HEK293 (cell line): ENCODE measurements at regions not wholly inside any gene's neighbourhood (a gene's known extent, or its start where the extent isn't known, plus 50 kb on each side); places are given as distances from the start of the nearest gene placed in this dataset.

Experiments
- CTCF ChIA-PET: fragments of 350-600 bp; formaldehyde crosslinking; extraction: SDS; loops from one replicate; lab custom pipeline; 2021; ENCODE audit warnings: antibody characterized with exemption; lab: Yijun Ruan, JAX
- POLR2A ChIA-PET: fragments of 300-600 bp; formaldehyde crosslinking; extraction: SDS; loops from one replicate; lab custom pipeline; 2020; ENCODE audit warnings: antibody characterized with exemption, inconsistent platforms; lab: Yijun Ruan, JAX
- H3K27ac ChIP-seq: fragments of 200-500 bp; sonication (Bioruptor generic); 2 replicates; pipeline ENCODE4 v1.5.1; 2014; ENCODE audit warnings: low read depth, low read length, control low read depth, inconsistent platforms; ENCODE audit errors: extremely low read depth
- H3K36me3 ChIP-seq, 2 experiments: fragments of 200-500 bp in 1 of 2; sonication (Bioruptor generic) in 1 of 2; 1 replicate in 1 of 2; 2 replicates in 1 of 2; pipeline ENCODE4 v1.5.1; 2014 to 2017; ENCODE audit warnings: inconsistent platforms in 2 of 2, low read length in 2 of 2; ENCODE audit not compliant: control insufficient read depth in 2 of 2, insufficient read depth in 1 of 2
- H3K4me1 ChIP-seq: fragments of 200-500 bp; sonication (Bioruptor generic); 2 replicates; pipeline ENCODE4 v1.5.1; 2014; ENCODE audit warnings: mild to moderate bottlenecking, low read length, inconsistent platforms; ENCODE audit not compliant: control insufficient read depth, insufficient read depth
- H3K4me3 ChIP-seq: 2 replicates; pipeline ENCODE4 v1.5.1; 2011; ENCODE audit warnings: low read depth, mild to moderate bottlenecking, control low read depth, low read length, moderate library complexity
- H3K9me3 ChIP-seq: fragments of 200-500 bp; sonication (Bioruptor generic); 2 replicates; pipeline ENCODE4 v1.5.1; 2014; ENCODE audit warnings: low read depth, low read length, inconsistent platforms; ENCODE audit not compliant: control insufficient read depth, insufficient read depth
- GLIS1 ChIP-seq: fragments of 450-650 bp; formaldehyde crosslinking; IDR thresholded peaks from 2 replicates; pipeline ENCODE4 v1.5.1; 2016; ENCODE audit warnings: missing biosample characterization, missing genetic modification characterization
- KLF7 ChIP-seq: fragments of 450-650 bp; formaldehyde crosslinking; IDR thresholded peaks from 2 replicates; pipeline ENCODE4 v1.5.1; 2016; ENCODE audit warnings: missing biosample characterization, missing genetic modification characterization, borderline replicate concordance
- KLF9 ChIP-seq: fragments of 450-650 bp; formaldehyde crosslinking; IDR thresholded peaks from 2 replicates; pipeline ENCODE4 v1.5.1; 2016; ENCODE audit warnings: missing biosample characterization, missing genetic modification characterization, low read depth
- SP2 ChIP-seq: fragments of 450-650 bp; formaldehyde crosslinking; IDR thresholded peaks from 2 replicates; pipeline ENCODE4 v1.5.1; 2016; ENCODE audit warnings: missing biosample characterization, missing genetic modification characterization
- ZFP3 ChIP-seq: fragments of 450-650 bp; formaldehyde crosslinking; IDR thresholded peaks from 2 replicates; pipeline ENCODE4 v1.5.1; 2016; ENCODE audit warnings: low read depth, missing biosample characterization, missing genetic modification characterization
- ZIC2 ChIP-seq: fragments of 450-650 bp; formaldehyde crosslinking; IDR thresholded peaks from 2 replicates; pipeline ENCODE4 v1.5.1; 2016; ENCODE audit warnings: missing biosample characterization, missing genetic modification characterization
- ZNF114 ChIP-seq: fragments of 450-650 bp; formaldehyde crosslinking; IDR thresholded peaks from 2 replicates; pipeline ENCODE4 v1.5.0; 2017; ENCODE audit warnings: missing biosample characterization, missing genetic modification characterization
- ZNF140 ChIP-seq: fragments of 450-650 bp; formaldehyde crosslinking; IDR thresholded peaks from 2 replicates; pipeline ENCODE4 v1.5.1; 2016; ENCODE audit warnings: missing biosample characterization, missing genetic modification characterization
- ZNF16 ChIP-seq: fragments of 450-650 bp; formaldehyde crosslinking; IDR thresholded peaks from 2 replicates; pipeline ENCODE4 v1.5.1; 2016; ENCODE audit warnings: low read depth, missing biosample characterization, missing genetic modification characterization
- ZNF169 ChIP-seq: fragments of 450-650 bp; formaldehyde crosslinking; IDR thresholded peaks from 2 replicates; pipeline ENCODE4 v1.5.1; 2016; ENCODE audit warnings: missing biosample characterization, missing genetic modification characterization
- ZNF202 ChIP-seq: fragments of 450-650 bp; formaldehyde crosslinking; IDR thresholded peaks from 2 replicates; pipeline ENCODE4 v1.5.1; 2016; ENCODE audit warnings: missing biosample characterization, missing genetic modification characterization, borderline replicate concordance
- ZNF416 ChIP-seq: fragments of 450-650 bp; formaldehyde crosslinking; IDR thresholded peaks from 2 replicates; pipeline ENCODE4 v1.5.1; 2016; ENCODE audit warnings: missing biosample characterization, missing genetic modification characterization
- ZNF426 ChIP-seq: fragments of 450-650 bp; formaldehyde crosslinking; IDR thresholded peaks from 2 replicates; pipeline ENCODE4 v1.5.1; 2017; ENCODE audit warnings: missing biosample characterization, missing genetic modification characterization, mild to moderate bottlenecking, inconsistent platforms, moderate library complexity
- ZNF510 ChIP-seq: fragments of 450-650 bp; formaldehyde crosslinking; IDR thresholded peaks from 2 replicates; pipeline ENCODE4 v1.5.1; 2018; ENCODE audit warnings: mild to moderate bottlenecking, missing genetic modification characterization, missing biosample characterization; ENCODE audit not compliant: insufficient replicate concordance
- ZNF548 ChIP-seq: fragments of 450-650 bp; formaldehyde crosslinking; IDR thresholded peaks from 2 replicates; pipeline ENCODE4 v1.5.1; 2016; ENCODE audit warnings: missing biosample characterization, missing genetic modification characterization
- ZNF549 ChIP-seq: fragments of 450-650 bp; IDR thresholded peaks from 2 replicates; pipeline ENCODE4 v1.5.1; 2018; ENCODE audit warnings: missing biosample characterization, missing genetic modification characterization, mild to moderate bottlenecking, inconsistent platforms, moderate library complexity
- ZNF600 ChIP-seq: fragments of 450-650 bp; formaldehyde crosslinking; IDR thresholded peaks from 2 replicates; pipeline ENCODE4 v1.5.1; 2016; ENCODE audit warnings: missing biosample characterization, missing genetic modification characterization
- ZNF670 ChIP-seq: fragments of 450-650 bp; formaldehyde crosslinking; IDR thresholded peaks from 2 replicates; pipeline ENCODE4 v1.5.1; 2016; ENCODE audit warnings: missing biosample characterization, missing genetic modification characterization, low read depth
- ZSCAN30 ChIP-seq: fragments of 450-650 bp; IDR thresholded peaks from 2 replicates; pipeline ENCODE4 v1.5.1; 2018; ENCODE audit warnings: missing biosample characterization, mild to moderate bottlenecking, missing genetic modification characterization, moderate library complexity
- TF ChIP-seq, protein P1 (sequence below): IDR thresholded peaks from 2 replicates; pipeline ENCODE4 v1.6.1; 2011; ENCODE audit warnings: mild to moderate bottlenecking, low read depth, low read length, borderline replicate concordance
- TF ChIP-seq, protein P2 (sequence below): fragments of 450-650 bp; formaldehyde crosslinking; IDR thresholded peaks from 2 replicates; pipeline ENCODE4 v1.5.1; 2017; ENCODE audit warnings: missing biosample characterization, missing genetic modification characterization
- TF ChIP-seq, protein P3 (sequence below): fragments of 450-650 bp; formaldehyde crosslinking; conservative IDR thresholded peaks from 2 replicates; pipeline ENCODE4 v1.5.1; 2016; ENCODE audit warnings: low read depth, missing biosample characterization, missing genetic modification characterization
- TF ChIP-seq, protein P4 (sequence below): fragments of 450-650 bp; formaldehyde crosslinking; IDR thresholded peaks from 2 replicates; pipeline ENCODE4 v1.5.0; 2017; ENCODE audit warnings: missing biosample characterization, missing genetic modification characterization, borderline replicate concordance
- TF ChIP-seq, protein P5 (sequence below): fragments of 450-650 bp; IDR thresholded peaks from 2 replicates; pipeline ENCODE4 v1.5.1; 2018; ENCODE audit warnings: missing biosample characterization, mild to moderate bottlenecking, missing genetic modification characterization

DNA sequence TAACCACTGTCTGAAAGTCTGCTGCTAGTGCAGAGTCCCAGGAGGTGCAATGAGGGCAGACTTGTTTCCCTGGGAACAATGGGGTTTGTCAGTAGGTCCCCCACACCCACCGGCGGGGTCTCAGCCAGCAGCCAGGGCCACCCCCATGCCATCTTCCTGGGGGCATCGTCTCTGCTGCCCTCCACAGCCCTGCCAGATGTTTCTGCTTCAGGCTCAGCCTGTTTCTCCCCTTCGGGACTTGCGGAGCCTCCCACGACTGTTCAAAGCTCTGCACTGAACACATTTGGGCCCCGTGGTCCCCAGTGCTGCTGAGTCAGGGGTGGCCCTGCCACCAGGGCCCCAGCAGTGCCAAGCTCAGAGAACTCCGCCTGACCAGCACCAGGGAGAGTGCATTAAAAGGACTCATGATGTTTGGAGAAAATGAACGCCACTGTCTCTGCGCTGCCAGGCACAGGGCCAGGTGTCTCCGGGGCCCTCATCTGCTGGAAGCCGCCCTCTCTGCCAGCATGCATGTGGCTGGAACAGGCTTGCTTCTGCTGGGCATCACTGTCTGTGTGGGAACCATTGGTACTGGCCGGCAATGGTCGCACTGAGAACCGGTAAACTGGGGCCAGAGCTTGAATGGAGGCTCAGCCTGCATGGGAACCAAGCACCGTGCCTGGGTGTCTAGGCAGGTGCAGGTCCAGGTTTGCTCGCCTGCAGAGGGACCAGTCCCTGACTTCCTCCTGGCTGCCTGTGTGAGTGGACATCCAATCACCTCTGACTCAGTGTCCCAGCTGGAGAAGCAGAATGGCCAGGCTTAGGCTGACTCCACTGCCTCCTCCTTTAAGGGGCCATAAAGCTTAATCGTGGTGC is 345.1 kb downstream of the GLRX3 start:
- TF ChIP-seq ZNF416 (tag by site-specific recombination) (no peak), ZNF169 (tag by site-specific recombination) (no peak), GLIS1 (tag by site-specific recombination) (no peak), ZNF426 (no peak), ZNF510 (tag by site-specific recombination) (no peak), ZNF114 (tag by site-specific recombination) (no peak), ZIC2 (no peak), KLF7 (no peak), ZNF600 (tag by site-specific recombination) (no peak), ZNF549 (tag by site-specific recombination) (no peak), ZNF202 (no peak)
- TF ChIP-seq, protein P1, sequence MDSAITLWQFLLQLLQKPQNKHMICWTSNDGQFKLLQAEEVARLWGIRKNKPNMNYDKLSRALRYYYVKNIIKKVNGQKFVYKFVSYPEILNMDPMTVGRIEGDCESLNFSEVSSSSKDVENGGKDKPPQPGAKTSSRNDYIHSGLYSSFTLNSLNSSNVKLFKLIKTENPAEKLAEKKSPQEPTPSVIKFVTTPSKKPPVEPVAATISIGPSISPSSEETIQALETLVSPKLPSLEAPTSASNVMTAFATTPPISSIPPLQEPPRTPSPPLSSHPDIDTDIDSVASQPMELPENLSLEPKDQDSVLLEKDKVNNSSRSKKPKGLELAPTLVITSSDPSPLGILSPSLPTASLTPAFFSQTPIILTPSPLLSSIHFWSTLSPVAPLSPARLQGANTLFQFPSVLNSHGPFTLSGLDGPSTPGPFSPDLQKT = no peak
- TF ChIP-seq, protein P2, sequence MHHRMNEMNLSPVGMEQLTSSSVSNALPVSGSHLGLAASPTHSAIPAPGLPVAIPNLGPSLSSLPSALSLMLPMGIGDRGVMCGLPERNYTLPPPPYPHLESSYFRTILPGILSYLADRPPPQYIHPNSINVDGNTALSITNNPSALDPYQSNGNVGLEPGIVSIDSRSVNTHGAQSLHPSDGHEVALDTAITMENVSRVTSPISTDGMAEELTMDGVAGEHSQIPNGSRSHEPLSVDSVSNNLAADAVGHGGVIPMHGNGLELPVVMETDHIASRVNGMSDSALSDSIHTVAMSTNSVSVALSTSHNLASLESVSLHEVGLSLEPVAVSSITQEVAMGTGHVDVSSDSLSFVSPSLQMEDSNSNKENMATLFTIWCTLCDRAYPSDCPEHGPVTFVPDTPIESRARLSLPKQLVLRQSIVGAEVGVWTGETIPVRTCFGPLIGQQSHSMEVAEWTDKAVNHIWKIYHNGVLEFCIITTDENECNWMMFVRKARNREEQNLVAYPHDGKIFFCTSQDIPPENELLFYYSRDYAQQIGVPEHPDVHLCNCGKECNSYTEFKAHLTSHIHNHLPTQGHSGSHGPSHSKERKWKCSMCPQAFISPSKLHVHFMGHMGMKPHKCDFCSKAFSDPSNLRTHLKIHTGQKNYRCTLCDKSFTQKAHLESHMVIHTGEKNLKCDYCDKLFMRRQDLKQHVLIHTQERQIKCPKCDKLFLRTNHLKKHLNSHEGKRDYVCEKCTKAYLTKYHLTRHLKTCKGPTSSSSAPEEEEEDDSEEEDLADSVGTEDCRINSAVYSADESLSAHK (tag by site-specific recombination) = no peak
- Histone ChIP-seq H3K4me3 (no peak overlapping the region), H3K9me3 (no peaks in the 10 kb centered on the region), H3K27ac (no peak overlapping the region), H3K4me1 (no peaks in the 10 kb centered on the region), H3K36me3 (no peaks in the 10 kb centered on the region)
- ChIA-PET POLR2A (no interaction called here), CTCF (no interaction called here)

DNA sequence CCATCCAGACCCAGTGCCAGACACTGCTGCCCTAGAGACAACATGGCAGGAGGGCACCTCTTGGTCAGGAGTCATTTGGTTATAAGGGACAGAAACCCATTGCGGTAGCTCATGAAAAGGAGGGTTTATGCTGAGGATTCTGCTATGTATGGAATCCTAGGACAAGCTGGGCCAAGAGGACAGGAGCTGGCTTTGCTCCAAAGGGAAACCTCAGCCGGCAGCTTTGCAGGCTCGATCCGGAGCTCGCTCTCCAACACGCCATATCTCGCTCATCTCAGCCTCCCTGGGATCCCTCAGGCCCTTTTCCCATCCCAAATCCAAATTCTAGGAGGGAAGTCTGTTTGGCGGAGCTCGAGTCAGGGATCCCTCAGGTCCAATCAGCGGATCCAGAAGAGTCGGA is 345.7 kb downstream of the GLRX3 start:
- Histone ChIP-seq H3K4me1 (no peaks in the 10 kb centered on the region), H3K36me3 (no peaks in the 10 kb centered on the region), H3K4me3 (no peak overlapping the region), H3K9me3 (no peaks in the 10 kb centered on the region), H3K27ac (no peak overlapping the region)
- CTCF ChIA-PET = interaction anchor here (0.6 kb wide), 1 partner anchor 937 kb away, joined by 3 read pairs; no protein-coding TSS in a partner anchor
- POLR2A ChIA-PET = no interaction called here
- TF ChIP-seq ZNF140 (no peak), ZFP3 (no peak), KLF9 (no peak), SP2 (tag by site-specific recombination) (no peak), ZNF202 (no peak), ZSCAN30 (no peak), ZNF548 (tag by site-specific recombination) (no peak), ZNF16 (tag by site-specific recombination) (no peak), ZNF670 (tag by site-specific recombination) (no peak)
- TF ChIP-seq, protein P3, sequence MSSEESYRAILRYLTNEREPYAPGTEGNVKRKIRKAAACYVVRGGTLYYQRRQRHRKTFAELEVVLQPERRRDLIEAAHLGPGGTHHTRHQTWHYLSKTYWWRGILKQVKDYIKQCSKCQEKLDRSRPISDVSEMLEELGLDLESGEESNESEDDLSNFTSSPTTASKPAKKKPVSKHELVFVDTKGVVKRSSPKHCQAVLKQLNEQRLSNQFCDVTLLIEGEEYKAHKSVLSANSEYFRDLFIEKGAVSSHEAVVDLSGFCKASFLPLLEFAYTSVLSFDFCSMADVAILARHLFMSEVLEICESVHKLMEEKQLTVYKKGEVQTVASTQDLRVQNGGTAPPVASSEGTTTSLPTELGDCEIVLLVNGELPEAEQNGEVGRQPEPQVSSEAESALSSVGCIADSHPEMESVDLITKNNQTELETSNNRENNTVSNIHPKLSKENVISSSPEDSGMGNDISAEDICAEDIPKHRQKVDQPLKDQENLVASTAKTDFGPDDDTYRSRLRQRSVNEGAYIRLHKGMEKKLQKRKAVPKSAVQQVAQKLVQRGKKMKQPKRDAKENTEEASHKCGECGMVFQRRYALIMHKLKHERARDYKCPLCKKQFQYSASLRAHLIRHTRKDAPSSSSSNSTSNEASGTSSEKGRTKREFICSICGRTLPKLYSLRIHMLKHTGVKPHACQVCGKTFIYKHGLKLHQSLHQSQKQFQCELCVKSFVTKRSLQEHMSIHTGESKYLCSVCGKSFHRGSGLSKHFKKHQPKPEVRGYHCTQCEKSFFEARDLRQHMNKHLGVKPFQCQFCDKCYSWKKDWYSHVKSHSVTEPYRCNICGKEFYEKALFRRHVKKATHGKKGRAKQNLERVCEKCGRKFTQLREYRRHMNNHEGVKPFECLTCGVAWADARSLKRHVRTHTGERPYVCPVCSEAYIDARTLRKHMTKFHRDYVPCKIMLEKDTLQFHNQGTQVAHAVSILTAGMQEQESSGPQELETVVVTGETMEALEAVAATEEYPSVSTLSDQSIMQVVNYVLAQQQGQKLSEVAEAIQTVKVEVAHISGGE (tag by site-specific recombination) = no peak
- TF ChIP-seq, protein P4, sequence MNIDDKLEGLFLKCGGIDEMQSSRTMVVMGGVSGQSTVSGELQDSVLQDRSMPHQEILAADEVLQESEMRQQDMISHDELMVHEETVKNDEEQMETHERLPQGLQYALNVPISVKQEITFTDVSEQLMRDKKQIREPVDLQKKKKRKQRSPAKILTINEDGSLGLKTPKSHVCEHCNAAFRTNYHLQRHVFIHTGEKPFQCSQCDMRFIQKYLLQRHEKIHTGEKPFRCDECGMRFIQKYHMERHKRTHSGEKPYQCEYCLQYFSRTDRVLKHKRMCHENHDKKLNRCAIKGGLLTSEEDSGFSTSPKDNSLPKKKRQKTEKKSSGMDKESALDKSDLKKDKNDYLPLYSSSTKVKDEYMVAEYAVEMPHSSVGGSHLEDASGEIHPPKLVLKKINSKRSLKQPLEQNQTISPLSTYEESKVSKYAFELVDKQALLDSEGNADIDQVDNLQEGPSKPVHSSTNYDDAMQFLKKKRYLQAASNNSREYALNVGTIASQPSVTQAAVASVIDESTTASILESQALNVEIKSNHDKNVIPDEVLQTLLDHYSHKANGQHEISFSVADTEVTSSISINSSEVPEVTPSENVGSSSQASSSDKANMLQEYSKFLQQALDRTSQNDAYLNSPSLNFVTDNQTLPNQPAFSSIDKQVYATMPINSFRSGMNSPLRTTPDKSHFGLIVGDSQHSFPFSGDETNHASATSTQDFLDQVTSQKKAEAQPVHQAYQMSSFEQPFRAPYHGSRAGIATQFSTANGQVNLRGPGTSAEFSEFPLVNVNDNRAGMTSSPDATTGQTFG (tag by site-specific recombination) = no peak
- TF ChIP-seq, protein P5, sequence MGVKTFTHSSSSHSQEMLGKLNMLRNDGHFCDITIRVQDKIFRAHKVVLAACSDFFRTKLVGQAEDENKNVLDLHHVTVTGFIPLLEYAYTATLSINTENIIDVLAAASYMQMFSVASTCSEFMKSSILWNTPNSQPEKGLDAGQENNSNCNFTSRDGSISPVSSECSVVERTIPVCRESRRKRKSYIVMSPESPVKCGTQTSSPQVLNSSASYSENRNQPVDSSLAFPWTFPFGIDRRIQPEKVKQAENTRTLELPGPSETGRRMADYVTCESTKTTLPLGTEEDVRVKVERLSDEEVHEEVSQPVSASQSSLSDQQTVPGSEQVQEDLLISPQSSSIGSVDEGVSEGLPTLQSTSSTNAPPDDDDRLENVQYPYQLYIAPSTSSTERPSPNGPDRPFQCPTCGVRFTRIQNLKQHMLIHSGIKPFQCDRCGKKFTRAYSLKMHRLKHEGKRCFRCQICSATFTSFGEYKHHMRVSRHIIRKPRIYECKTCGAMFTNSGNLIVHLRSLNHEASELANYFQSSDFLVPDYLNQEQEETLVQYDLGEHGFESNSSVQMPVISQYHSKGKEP = no peak
